Colonic mucosa (tissue), 4 donors: ENCODE measurements at regions not wholly inside any gene's neighbourhood (a gene's known extent, or its start where the extent isn't known, plus 50 kb on each side); places are given as distances from the start of the nearest gene placed in this dataset.

ENCODE experiments used
- DNase-seq: peaks from one replicate; pipeline ENCODE4 v3.0.0-alpha.2; 2020
- H3K27ac ChIP-seq: fragments of 200-600 bp; one replicate; pipeline ENCODE4 v1.8.0; 2021
- H3K27me3 ChIP-seq: fragments of 200-600 bp; one replicate; pipeline ENCODE4 v1.8.0; 2021
- H3K36me3 ChIP-seq: fragments of 200-600 bp; one replicate; pipeline ENCODE4 v1.8.0; 2021
- H3K4me1 ChIP-seq: fragments of 200-600 bp; one replicate; pipeline ENCODE4 v1.8.0; 2021; ENCODE audit warnings: mild to moderate bottlenecking
- H3K4me3 ChIP-seq: fragments of 200-600 bp; one replicate; pipeline ENCODE4 v1.8.0; 2021
- H3K9ac ChIP-seq, 2 donors: one replicate each; pipeline ENCODE4 v1.7.0; 2013; ENCODE audit warnings: control low read depth in 2 of 2, low read depth in 2 of 2, low read length in 2 of 2
- H3K9me3 ChIP-seq: fragments of 200-600 bp; one replicate; pipeline ENCODE4 v1.8.0; 2021
- CTCF ChIP-seq: fragments of 200-600 bp; IDR thresholded peaks from one replicate; pipeline ENCODE4 v1.8.0; 2022; ENCODE audit warnings: antibody characterized with exemption, mild to moderate bottlenecking
- intact Hi-C: fragments of 100-400 bp; cut with DNase I; formaldehyde crosslinking; loops from one replicate; pipeline ENCODE4 v1.14.1; 2022
- donor health status: healthy.
- donor health status: DM: no; HTN: no; CAD: no.
- donor health status: DM: no; HTN: no; CAD: no.

GRCh38 chr2:156657809-156658208, 221.6 kb downstream of the GPD2 start:
- H3K9ac ChIP-seq: no peak overlapping the region
- no peaks in the 10 kb centered on the region for H3K27me3 ChIP-seq
- H3K27ac ChIP-seq: no peak overlapping the region
- no peak for DNase-seq
- H3K4me1 ChIP-seq: no peaks in the 10 kb centered on the region
- H3K36me3 ChIP-seq: no peaks in the 10 kb centered on the region
- intact Hi-C loops: no loop called here
- no peak for TF ChIP-seq CTCF
- no peaks in the 10 kb centered on the region for H3K9me3 ChIP-seq
- H3K4me3 ChIP-seq: no peak overlapping the region

GRCh38 chr2:156659694-156660093, 223.5 kb downstream of the GPD2 start:
- Histone ChIP-seq H3K27me3 (no peaks in the 10 kb centered on the region), H3K9me3 (no peaks in the 10 kb centered on the region), H3K9ac (no peak overlapping the region), H3K4me3 (no peak overlapping the region), H3K36me3 (no peaks in the 10 kb centered on the region), H3K4me1 (no peaks in the 10 kb centered on the region), H3K27ac (no peak overlapping the region)
- no peak for DNase-seq
- no peak for TF ChIP-seq CTCF
- intact Hi-C loops: no loop called here

GRCh38 chr2:156663757-156664409, 227.7 kb downstream of the GPD2 start:
- H3K27me3 ChIP-seq: no peaks in the 10 kb centered on the region
- no peaks in the 10 kb centered on the region for H3K4me1 ChIP-seq
- no peak overlapping the region for H3K27ac ChIP-seq
- DNase-seq: no peak
- no peaks in the 10 kb centered on the region for H3K36me3 ChIP-seq
- no peak overlapping the region for H3K4me3 ChIP-seq
- intact Hi-C loops: no loop called here
- TF ChIP-seq CTCF: no peak
- no peak overlapping the region for H3K9ac ChIP-seq
- no peaks in the 10 kb centered on the region for H3K9me3 ChIP-seq

GRCh38 chr2:156666130-156666785, 230.1 kb downstream of the GPD2 start:
- no peaks in the 10 kb centered on the region for H3K9me3 ChIP-seq
- no peak overlapping the region for H3K9ac ChIP-seq
- intact Hi-C loops: no loop called here
- H3K4me1 ChIP-seq: no peaks in the 10 kb centered on the region
- DNase-seq: no peak
- no peak for TF ChIP-seq CTCF
- no peak overlapping the region for H3K27ac ChIP-seq
- no peaks in the 10 kb centered on the region for H3K36me3 ChIP-seq
- no peaks in the 10 kb centered on the region for H3K27me3 ChIP-seq
- no peak overlapping the region for H3K4me3 ChIP-seq

GRCh38 chr2:156670104-156670503, 233.9 kb downstream of the GPD2 start:
- Histone ChIP-seq H3K4me1 (peaks cover 4% of the 10 kb centered on the region), H3K27me3 (no peaks in the 10 kb centered on the region), H3K36me3 (no peaks in the 10 kb centered on the region), H3K9me3 (no peaks in the 10 kb centered on the region), H3K9ac (no peak overlapping the region), H3K27ac (no peak overlapping the region), H3K4me3 (no peak overlapping the region)
- no peak for TF ChIP-seq CTCF
- no peak for DNase-seq
- intact Hi-C loops: no loop called here
